Neural progenitor cell (in vitro differentiated cells): ENCODE measurements at regions not wholly inside any gene's neighbourhood (a gene's known extent, or its start where the extent isn't known, plus 50 kb on each side); places are given as distances from the start of the nearest gene placed in this dataset.

ENCODE experiments used
- EZH2phosphoT487 ChIP-seq: fragments of 200-600 bp; sonication (generic); IDR thresholded peaks from 2 replicates; pipeline ENCODE4 v1.6.1; 2017; ENCODE audit warnings: antibody characterized with exemption
- TF ChIP-seq, protein P1 (sequence below): fragments of 200-600 bp; sonication (generic); IDR thresholded peaks from 2 replicates; pipeline ENCODE4 v1.5.1; 2017; ENCODE audit warnings: antibody characterized with exemption, mild to moderate bottlenecking

DNA sequence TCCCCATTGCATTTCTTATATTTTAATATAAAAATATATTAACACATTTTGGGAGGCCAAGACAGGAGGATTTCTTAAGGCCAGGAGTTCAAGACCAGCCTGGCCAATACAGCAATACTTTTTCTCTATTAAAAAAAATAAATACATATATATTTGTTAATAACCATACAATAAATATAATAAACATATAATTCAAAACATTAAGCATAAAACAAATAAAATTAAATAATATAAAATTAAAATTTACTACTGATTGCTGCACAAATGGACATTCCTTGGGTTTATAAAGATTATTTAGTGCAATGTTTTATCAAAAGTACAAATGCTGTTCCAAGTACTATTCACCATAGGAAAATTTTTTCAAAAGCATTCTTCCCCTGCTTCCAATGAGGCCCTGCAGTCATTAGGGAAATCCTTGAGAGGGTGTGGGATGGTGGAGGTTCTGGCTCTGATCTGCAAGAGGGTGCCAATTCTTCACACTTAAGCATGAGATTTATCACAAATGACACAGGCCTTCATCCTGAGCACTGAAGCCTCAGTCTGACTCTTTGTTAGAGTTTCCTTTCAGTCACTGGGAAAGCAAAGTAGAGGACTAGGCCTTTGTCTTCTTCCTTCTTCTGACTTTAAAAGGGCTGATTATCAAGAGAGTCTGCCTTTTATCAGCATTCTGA, 596.7 kb downstream of the EPM2A start:
- TF ChIP-seq, protein P1, sequence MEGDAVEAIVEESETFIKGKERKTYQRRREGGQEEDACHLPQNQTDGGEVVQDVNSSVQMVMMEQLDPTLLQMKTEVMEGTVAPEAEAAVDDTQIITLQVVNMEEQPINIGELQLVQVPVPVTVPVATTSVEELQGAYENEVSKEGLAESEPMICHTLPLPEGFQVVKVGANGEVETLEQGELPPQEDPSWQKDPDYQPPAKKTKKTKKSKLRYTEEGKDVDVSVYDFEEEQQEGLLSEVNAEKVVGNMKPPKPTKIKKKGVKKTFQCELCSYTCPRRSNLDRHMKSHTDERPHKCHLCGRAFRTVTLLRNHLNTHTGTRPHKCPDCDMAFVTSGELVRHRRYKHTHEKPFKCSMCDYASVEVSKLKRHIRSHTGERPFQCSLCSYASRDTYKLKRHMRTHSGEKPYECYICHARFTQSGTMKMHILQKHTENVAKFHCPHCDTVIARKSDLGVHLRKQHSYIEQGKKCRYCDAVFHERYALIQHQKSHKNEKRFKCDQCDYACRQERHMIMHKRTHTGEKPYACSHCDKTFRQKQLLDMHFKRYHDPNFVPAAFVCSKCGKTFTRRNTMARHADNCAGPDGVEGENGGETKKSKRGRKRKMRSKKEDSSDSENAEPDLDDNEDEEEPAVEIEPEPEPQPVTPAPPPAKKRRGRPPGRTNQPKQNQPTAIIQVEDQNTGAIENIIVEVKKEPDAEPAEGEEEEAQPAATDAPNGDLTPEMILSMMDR = no peak
- TF ChIP-seq EZH2phosphoT487 = no peak
